ENCODE measurements at regions not wholly inside any gene's neighbourhood (a gene's known extent, or its start where the extent isn't known, plus 50 kb on each side); places are given as distances from the start of the nearest gene placed in this dataset.

GRCh38 chr9:106616026-106616425, 246.9 kb upstream of the ZNF462 start:
- TF ChIP-seq MAX (IDR thresholded peaks at IDR 0.05; ENCODE audit: low read depth, low read length) (no peak), CTCF (IDR thresholded peaks at IDR 0.05; ENCODE audit: low read depth, low read length) (no peak), POLR2A (IDR thresholded peaks at IDR 0.05; ENCODE audit: extremely low read depth, insufficient read length) (no peak)

Data from NB4 (cell line).